Adrenal gland (tissue), 5 donors: ENCODE measurements at regions not wholly inside any gene's neighbourhood (a gene's known extent, or its start where the extent isn't known, plus 50 kb on each side); places are given as distances from the start of the nearest gene placed in this dataset.
"Not testable (repeated sequence)": the region's sequence is repeated elsewhere in the genome, so short reads cannot be mapped to it uniquely, and the experiment has no call there.

Source experiments
- POLR2A ChIP-seq, 2 donors: fragments of 450-650 bp; IDR thresholded peaks; one replicate each; pipeline ENCODE4 v1.6.1; 2017; ENCODE audit warnings: antibody characterized with exemption in 2 of 2, mild to moderate bottlenecking in 2 of 2, moderate library complexity in 1 of 2
- TF ChIP-seq, protein P1 (sequence below), 6 experiments: fragments of 450-650 bp in 4 of 6; fragments of 200-600 bp in 2 of 6; sonication (generic) in 1 of 6; IDR thresholded peaks; 1 replicate in 5 of 6; 2 replicates in 1 of 6; pipeline versions ENCODE4 v1.5.1 to v1.8.0; 2016 to 2021; ENCODE audit warnings: antibody characterized with exemption in 6 of 6, mild to moderate bottlenecking in 2 of 6, moderate library complexity in 1 of 6
- donor health status: DM: no; HTN: no; CAD: no.

DNA sequence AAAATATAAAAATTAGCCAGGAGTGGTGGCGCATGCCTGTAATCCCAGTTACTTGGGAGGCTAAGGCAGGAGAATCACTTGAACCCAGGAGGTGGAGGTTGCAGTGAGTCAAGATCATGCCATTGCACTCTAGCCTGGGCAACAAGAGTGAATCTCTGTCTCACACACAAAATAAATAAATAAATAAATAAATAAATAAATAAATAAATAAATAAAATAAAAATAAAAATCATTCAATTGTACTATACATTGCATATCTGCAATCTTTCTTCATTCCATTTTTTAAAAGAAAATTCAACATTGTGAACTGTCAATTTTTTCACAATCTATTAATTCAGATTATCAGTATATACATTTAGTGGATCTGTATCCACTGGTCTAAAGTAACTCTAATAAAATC lies 193.9 kb downstream of the TMEM47 start:
- TF ChIP-seq, protein P1, sequence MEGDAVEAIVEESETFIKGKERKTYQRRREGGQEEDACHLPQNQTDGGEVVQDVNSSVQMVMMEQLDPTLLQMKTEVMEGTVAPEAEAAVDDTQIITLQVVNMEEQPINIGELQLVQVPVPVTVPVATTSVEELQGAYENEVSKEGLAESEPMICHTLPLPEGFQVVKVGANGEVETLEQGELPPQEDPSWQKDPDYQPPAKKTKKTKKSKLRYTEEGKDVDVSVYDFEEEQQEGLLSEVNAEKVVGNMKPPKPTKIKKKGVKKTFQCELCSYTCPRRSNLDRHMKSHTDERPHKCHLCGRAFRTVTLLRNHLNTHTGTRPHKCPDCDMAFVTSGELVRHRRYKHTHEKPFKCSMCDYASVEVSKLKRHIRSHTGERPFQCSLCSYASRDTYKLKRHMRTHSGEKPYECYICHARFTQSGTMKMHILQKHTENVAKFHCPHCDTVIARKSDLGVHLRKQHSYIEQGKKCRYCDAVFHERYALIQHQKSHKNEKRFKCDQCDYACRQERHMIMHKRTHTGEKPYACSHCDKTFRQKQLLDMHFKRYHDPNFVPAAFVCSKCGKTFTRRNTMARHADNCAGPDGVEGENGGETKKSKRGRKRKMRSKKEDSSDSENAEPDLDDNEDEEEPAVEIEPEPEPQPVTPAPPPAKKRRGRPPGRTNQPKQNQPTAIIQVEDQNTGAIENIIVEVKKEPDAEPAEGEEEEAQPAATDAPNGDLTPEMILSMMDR (IDR thresholded peaks at IDR 0.05): not testable (repeated sequence)
- not testable (repeated sequence) for TF ChIP-seq POLR2A (IDR thresholded peaks at IDR 0.05)
